Thyroid gland (tissue), 4 donors: ENCODE measurements at regions not wholly inside any gene's neighbourhood (a gene's known extent, or its start where the extent isn't known, plus 50 kb on each side); places are given as distances from the start of the nearest gene placed in this dataset.

Experiments used
- POLR2A ChIP-seq, 2 donors: fragments of 450-650 bp; IDR thresholded peaks; one replicate each; pipeline ENCODE4 v1.6.1; 2017; ENCODE audit warnings: antibody characterized with exemption in 2 of 2, mild to moderate bottlenecking in 2 of 2, moderate library complexity in 1 of 2
- TF ChIP-seq, protein P1 (sequence below), 6 experiments: fragments of 200-600 bp in 3 of 6; fragments of 450-650 bp in 3 of 6; sonication (generic) in 3 of 6; IDR thresholded peaks; one replicate each; pipeline ENCODE4 v1.5.1; 2016 to 2019; ENCODE audit warnings: antibody characterized with exemption in 6 of 6, mild to moderate bottlenecking in 2 of 6, inconsistent platforms in 1 of 6, moderate library complexity in 1 of 6

DNA sequence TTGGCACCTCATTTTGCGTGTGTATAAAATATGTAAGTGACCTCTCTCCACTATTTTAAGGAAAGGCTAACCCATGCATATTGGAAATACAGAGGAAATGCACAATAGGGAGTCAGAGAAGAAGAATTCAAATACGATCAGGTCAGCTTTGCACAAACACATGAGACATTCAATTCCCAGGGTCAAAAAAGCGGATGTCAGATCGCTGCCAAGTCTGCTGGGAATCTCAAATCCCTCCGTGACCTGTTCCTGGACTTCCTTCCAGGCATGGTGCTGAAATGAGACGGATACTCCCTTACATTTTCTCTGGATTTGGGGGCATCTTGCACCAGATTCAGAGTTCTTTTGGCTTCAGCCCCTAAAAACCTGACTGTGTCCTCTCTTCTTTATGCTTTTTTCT, 91.9 kb upstream of the PRKCQ start:
- TF ChIP-seq POLR2A (IDR thresholded peaks at IDR 0.05), result no peak
- TF ChIP-seq, protein P1, sequence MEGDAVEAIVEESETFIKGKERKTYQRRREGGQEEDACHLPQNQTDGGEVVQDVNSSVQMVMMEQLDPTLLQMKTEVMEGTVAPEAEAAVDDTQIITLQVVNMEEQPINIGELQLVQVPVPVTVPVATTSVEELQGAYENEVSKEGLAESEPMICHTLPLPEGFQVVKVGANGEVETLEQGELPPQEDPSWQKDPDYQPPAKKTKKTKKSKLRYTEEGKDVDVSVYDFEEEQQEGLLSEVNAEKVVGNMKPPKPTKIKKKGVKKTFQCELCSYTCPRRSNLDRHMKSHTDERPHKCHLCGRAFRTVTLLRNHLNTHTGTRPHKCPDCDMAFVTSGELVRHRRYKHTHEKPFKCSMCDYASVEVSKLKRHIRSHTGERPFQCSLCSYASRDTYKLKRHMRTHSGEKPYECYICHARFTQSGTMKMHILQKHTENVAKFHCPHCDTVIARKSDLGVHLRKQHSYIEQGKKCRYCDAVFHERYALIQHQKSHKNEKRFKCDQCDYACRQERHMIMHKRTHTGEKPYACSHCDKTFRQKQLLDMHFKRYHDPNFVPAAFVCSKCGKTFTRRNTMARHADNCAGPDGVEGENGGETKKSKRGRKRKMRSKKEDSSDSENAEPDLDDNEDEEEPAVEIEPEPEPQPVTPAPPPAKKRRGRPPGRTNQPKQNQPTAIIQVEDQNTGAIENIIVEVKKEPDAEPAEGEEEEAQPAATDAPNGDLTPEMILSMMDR (IDR thresholded peaks at IDR 0.05), result no peak
